ENCODE measurements at regions not wholly inside any gene's neighbourhood (a gene's known extent, or its start where the extent isn't known, plus 50 kb on each side); places are given as distances from the start of the nearest gene placed in this dataset.

DNA sequence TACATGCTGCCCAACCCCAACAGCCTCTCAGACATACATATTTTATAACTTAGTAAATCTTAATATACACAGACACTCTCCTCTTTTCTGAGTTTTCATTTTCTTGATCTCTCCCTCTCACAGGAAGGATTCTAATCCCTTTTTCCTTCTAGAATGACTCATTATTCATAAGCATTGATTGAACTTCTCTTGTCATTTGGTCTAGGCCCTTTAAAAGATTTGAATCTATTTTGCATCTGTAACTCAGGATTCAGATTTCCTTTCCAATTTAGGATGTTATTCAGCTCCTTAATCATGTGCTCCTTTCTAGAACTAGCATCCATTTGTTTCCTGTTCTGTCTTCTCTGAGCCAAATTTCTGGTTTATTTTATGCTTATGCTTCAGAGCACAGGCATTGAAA lies 624.5 kb upstream of the SGO1 start:
- no peaks in the 10 kb centered on the region for H3K27me3 ChIP-seq (ENCODE audit: control insufficient read depth, insufficient read depth, low read length)
- H3K27ac ChIP-seq (ENCODE audit: low read length), result no peak overlapping the region
- no peak overlapping the region for H3K4me3 ChIP-seq (ENCODE audit: low read length)
- H3K9me3 ChIP-seq (ENCODE audit: control insufficient read depth, low read depth, low read length), result no peaks in the 10 kb centered on the region
- H3K36me3 ChIP-seq (ENCODE audit: control insufficient read depth, insufficient read depth, low read length), result no peaks in the 10 kb centered on the region
- no peak for DNase-seq
- no peaks in the 10 kb centered on the region for H3K4me1 ChIP-seq (ENCODE audit: control insufficient read depth, insufficient read depth, low read length)

- WGBS (ENCODE audit: insufficient coverage, low lambda C conversion rate), result 100% methylated on average over 1 of the region's 3 CpGs
- DNase-seq, result no peak
- no peaks in the 10 kb centered on the region for H3K27me3 ChIP-seq (ENCODE audit: control insufficient read depth, insufficient read depth, low read length)
- H3K36me3 ChIP-seq (ENCODE audit: control insufficient read depth, insufficient read depth, low read length), result no peaks in the 10 kb centered on the region
- no peak overlapping the region for H3K4me3 ChIP-seq (ENCODE audit: low read length)
- H3K27ac ChIP-seq (ENCODE audit: low read length), result no peak overlapping the region
- H3K4me1 ChIP-seq (ENCODE audit: control insufficient read depth, insufficient read depth, low read length), result no peaks in the 10 kb centered on the region
- peaks cover 3% of the 10 kb centered on the region for H3K9me3 ChIP-seq (ENCODE audit: control insufficient read depth, low read depth, low read length)
Observed at GRCh38 chr3:20809356-20809755, 623.4 kb upstream of the SGO1 start.

DNA sequence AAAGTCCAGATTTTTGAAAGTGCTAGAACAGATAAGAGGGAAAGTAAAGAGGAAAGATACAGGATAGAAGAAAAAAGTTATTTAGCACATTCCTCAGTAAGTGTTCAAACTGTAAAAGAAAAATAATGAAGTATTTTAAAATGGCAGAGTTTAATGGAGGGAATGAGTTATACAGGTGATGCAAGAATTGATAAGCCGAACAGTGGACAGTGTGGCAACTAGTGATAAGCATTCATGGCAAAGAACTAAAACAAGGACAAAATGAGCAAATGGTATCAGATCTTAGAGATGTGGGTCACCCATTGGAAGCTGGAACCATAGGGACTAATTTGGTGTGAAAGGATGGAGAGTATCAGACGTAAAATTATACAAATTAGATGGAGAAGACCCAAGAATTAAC lies 622.9 kb upstream of the SGO1 start:
- H3K27me3 ChIP-seq (ENCODE audit: control insufficient read depth, insufficient read depth, low read length), result no peaks in the 10 kb centered on the region
- H3K27ac ChIP-seq (ENCODE audit: low read length), result no peak overlapping the region
- no peak for DNase-seq
- H3K4me1 ChIP-seq (ENCODE audit: control insufficient read depth, insufficient read depth, low read length), result no peaks in the 10 kb centered on the region
- peaks cover 3% of the 10 kb centered on the region for H3K9me3 ChIP-seq (ENCODE audit: control insufficient read depth, low read depth, low read length)
- H3K36me3 ChIP-seq (ENCODE audit: control insufficient read depth, insufficient read depth, low read length), result no peaks in the 10 kb centered on the region
- 100% methylated on average over 1 of the region's 2 CpGs for WGBS (ENCODE audit: insufficient coverage, low lambda C conversion rate)
- H3K4me3 ChIP-seq (ENCODE audit: low read length), result no peak overlapping the region

DNA sequence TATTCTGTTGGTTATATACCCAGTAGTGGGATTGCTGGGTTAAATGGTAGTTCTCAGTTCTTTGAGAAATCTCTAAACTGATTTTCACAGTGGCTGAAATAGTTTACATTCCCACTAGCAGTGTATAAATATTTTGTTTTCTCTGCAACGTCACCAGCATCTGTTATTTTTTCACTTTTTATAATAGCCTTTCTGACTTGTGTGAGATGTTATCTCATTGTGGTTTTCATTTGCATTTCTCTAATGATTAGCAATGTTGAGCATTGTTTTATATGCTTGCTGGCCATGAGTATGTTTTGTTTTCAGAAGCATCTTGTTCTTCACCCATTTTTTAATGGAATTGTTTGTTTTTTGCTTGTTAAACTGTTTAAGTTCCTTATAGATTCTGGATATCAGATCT lies 612.7 kb upstream of the SGO1 start:
- no peaks in the 10 kb centered on the region for H3K36me3 ChIP-seq (ENCODE audit: control insufficient read depth, insufficient read depth, low read length)
- H3K4me3 ChIP-seq (ENCODE audit: low read length), result no peak overlapping the region
- H3K27me3 ChIP-seq (ENCODE audit: control insufficient read depth, insufficient read depth, low read length), result no peaks in the 10 kb centered on the region
- no peak for DNase-seq
- peaks cover 3% of the 10 kb centered on the region for H3K9me3 ChIP-seq (ENCODE audit: control insufficient read depth, low read depth, low read length)
- WGBS (ENCODE audit: insufficient coverage, low lambda C conversion rate), result no CpG with 5 or more reads among the region's 1 CpG
- no peak overlapping the region for H3K27ac ChIP-seq (ENCODE audit: low read length)
- H3K4me1 ChIP-seq (ENCODE audit: control insufficient read depth, insufficient read depth, low read length), result no peaks in the 10 kb centered on the region

DNA sequence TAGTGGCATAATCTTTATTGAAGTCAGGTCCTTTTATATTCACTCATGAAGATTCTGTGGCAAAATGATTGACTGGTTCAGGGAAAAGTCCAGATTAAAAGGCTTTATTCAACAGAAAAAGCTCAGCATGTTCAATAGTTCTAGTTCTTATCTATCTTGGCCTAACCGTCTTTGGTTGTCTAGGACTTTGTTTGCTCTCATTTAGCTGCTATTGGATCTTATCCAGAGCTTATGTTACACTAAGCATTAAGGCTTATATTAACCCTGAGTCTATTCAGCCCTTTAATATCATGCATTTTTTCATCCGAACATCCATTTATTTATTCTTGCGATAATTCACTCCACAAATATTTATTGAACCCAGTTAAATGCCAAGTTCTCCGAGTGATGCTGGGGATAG lies 601.0 kb upstream of the SGO1 start:
- WGBS (ENCODE audit: insufficient coverage, low lambda C conversion rate), result 0% methylated on average over 1 of the region's 4 CpGs
- Histone ChIP-seq H3K4me1 (ENCODE audit: control insufficient read depth, insufficient read depth, low read length) (no peaks in the 10 kb centered on the region), H3K36me3 (ENCODE audit: control insufficient read depth, insufficient read depth, low read length) (no peaks in the 10 kb centered on the region), H3K27me3 (ENCODE audit: control insufficient read depth, insufficient read depth, low read length) (no peaks in the 10 kb centered on the region), H3K27ac (ENCODE audit: low read length) (no peak overlapping the region), H3K9me3 (ENCODE audit: control insufficient read depth, low read depth, low read length) (peaks cover 4% of the 10 kb centered on the region), H3K4me3 (ENCODE audit: low read length) (no peak overlapping the region)
- no peak for DNase-seq

GRCh38 chr3:20776692-20777091 lies 590.7 kb upstream of the SGO1 start:
- no peaks in the 10 kb centered on the region for H3K36me3 ChIP-seq (ENCODE audit: control insufficient read depth, insufficient read depth, low read length)
- no CpG with 5 or more reads among the region's 1 CpG for WGBS (ENCODE audit: insufficient coverage, low lambda C conversion rate)

GRCh38 chr3:20776286-20776685 lies 590.3 kb upstream of the SGO1 start:
- no peaks in the 10 kb centered on the region for H3K9me3 ChIP-seq (ENCODE audit: control insufficient read depth, low read depth, low read length)
- DNase-seq, result no peak
- WGBS (ENCODE audit: insufficient coverage, low lambda C conversion rate), result no CpG with 5 or more reads among the region's 1 CpG
- H3K4me1 ChIP-seq (ENCODE audit: control insufficient read depth, insufficient read depth, low read length), result no peaks in the 10 kb centered on the region
- H3K36me3 ChIP-seq (ENCODE audit: control insufficient read depth, insufficient read depth, low read length), result no peaks in the 10 kb centered on the region
- H3K4me3 ChIP-seq (ENCODE audit: low read length), result no peak overlapping the region
- H3K27me3 ChIP-seq (ENCODE audit: control insufficient read depth, insufficient read depth, low read length), result no peaks in the 10 kb centered on the region
- no peak overlapping the region for H3K27ac ChIP-seq (ENCODE audit: low read length)

More at GRCh38 chr3:20776692-20777091, 590.7 kb upstream of the SGO1 start:
- H3K4me1 ChIP-seq (ENCODE audit: control insufficient read depth, insufficient read depth, low read length), result no peaks in the 10 kb centered on the region
- H3K27me3 ChIP-seq (ENCODE audit: control insufficient read depth, insufficient read depth, low read length), result no peaks in the 10 kb centered on the region
- H3K27ac ChIP-seq (ENCODE audit: low read length), result no peak overlapping the region
- no peak for DNase-seq
- H3K4me3 ChIP-seq (ENCODE audit: low read length), result no peak overlapping the region
- no peaks in the 10 kb centered on the region for H3K9me3 ChIP-seq (ENCODE audit: control insufficient read depth, low read depth, low read length)

GRCh38 chr3:20773320-20773984 lies 587.4 kb upstream of the SGO1 start:
- Histone ChIP-seq H3K27ac (ENCODE audit: low read length) (no peak overlapping the region), H3K36me3 (ENCODE audit: control insufficient read depth, insufficient read depth, low read length) (no peaks in the 10 kb centered on the region)
- 40% methylated on average over 1 of the region's 5 CpGs for WGBS (ENCODE audit: insufficient coverage, low lambda C conversion rate)

DNA sequence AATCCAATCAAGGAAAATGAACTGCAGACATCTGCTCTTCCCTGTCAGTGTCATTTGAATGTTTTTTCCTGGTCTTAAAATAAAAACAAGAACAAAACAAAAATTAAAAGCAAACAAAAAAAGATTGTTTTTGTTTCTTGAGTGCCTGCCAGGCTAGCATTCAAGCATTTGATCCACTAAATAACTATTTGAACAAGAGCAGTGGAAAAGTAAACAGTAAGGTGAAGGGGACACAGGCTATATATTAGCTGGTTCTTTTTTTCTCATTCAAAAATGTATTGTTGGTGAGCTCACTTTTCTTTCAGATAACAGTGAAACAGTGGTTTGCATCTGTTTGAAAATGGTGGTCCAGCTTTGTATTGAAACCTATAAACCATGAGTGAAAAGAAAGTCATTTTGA lies 586.9 kb upstream of the SGO1 start:
- no peak overlapping the region for H3K27ac ChIP-seq (ENCODE audit: low read length)
- no peaks in the 10 kb centered on the region for H3K27me3 ChIP-seq (ENCODE audit: control insufficient read depth, insufficient read depth, low read length)
- no peaks in the 10 kb centered on the region for H3K4me1 ChIP-seq (ENCODE audit: control insufficient read depth, insufficient read depth, low read length)
- no peaks in the 10 kb centered on the region for H3K36me3 ChIP-seq (ENCODE audit: control insufficient read depth, insufficient read depth, low read length)
- H3K4me3 ChIP-seq (ENCODE audit: low read length), result no peak overlapping the region
- no peak for DNase-seq
- H3K9me3 ChIP-seq (ENCODE audit: control insufficient read depth, low read depth, low read length), result peaks cover 4% of the 10 kb centered on the region

More at GRCh38 chr3:20773320-20773984, 587.4 kb upstream of the SGO1 start:
- Histone ChIP-seq H3K4me3 (ENCODE audit: low read length) (no peak overlapping the region), H3K27me3 (ENCODE audit: control insufficient read depth, insufficient read depth, low read length) (no peaks in the 10 kb centered on the region), H3K4me1 (ENCODE audit: control insufficient read depth, insufficient read depth, low read length) (no peaks in the 10 kb centered on the region), H3K9me3 (ENCODE audit: control insufficient read depth, low read depth, low read length) (peaks cover 4% of the 10 kb centered on the region)
- no peak for DNase-seq

DNA sequence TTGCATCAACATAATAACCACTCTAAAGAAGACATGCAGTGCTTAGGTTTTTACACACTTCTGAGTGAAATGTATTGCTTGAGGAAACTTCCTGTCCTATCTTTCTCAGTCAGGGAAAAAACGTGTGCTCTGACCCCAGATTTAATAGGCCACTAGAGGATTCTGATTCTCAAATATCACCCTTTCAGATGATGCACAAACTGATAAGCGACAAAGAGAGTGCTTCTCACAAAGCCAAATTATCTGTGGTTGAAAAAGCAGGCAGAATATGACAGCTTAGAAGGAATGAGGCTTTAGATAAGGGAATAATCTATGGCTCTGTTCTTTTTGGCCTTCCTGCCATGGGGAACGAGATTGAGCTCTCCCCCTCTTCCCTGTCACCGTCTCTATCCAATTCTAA lies 583.4 kb upstream of the SGO1 start:
- H3K4me1 ChIP-seq (ENCODE audit: control insufficient read depth, insufficient read depth, low read length), result no peaks in the 10 kb centered on the region
- H3K27ac ChIP-seq (ENCODE audit: low read length), result no peak overlapping the region
- no peaks in the 10 kb centered on the region for H3K36me3 ChIP-seq (ENCODE audit: control insufficient read depth, insufficient read depth, low read length)
- H3K27me3 ChIP-seq (ENCODE audit: control insufficient read depth, insufficient read depth, low read length), result no peaks in the 10 kb centered on the region
- peaks cover 4% of the 10 kb centered on the region for H3K9me3 ChIP-seq (ENCODE audit: control insufficient read depth, low read depth, low read length)
- DNase-seq, result no peak
- no peak overlapping the region for H3K4me3 ChIP-seq (ENCODE audit: low read length)
- no CpG with 5 or more reads among the region's 4 CpGs for WGBS (ENCODE audit: insufficient coverage, low lambda C conversion rate)

GRCh38 chr3:20760981-20761380 lies 575.0 kb upstream of the SGO1 start:
- H3K36me3 ChIP-seq (ENCODE audit: control insufficient read depth, insufficient read depth, low read length), result no peaks in the 10 kb centered on the region
- no peaks in the 10 kb centered on the region for H3K9me3 ChIP-seq (ENCODE audit: control insufficient read depth, low read depth, low read length)
- H3K4me1 ChIP-seq (ENCODE audit: control insufficient read depth, insufficient read depth, low read length), result no peaks in the 10 kb centered on the region
- H3K4me3 ChIP-seq (ENCODE audit: low read length), result no peak overlapping the region
- H3K27ac ChIP-seq (ENCODE audit: low read length), result no peak overlapping the region
- DNase-seq, result no peak
- H3K27me3 ChIP-seq (ENCODE audit: control insufficient read depth, insufficient read depth, low read length), result no peaks in the 10 kb centered on the region

Data from large intestine (tissue), 3 donors.